H9 (cell line): ENCODE measurements at regions not wholly inside any gene's neighbourhood (a gene's known extent, or its start where the extent isn't known, plus 50 kb on each side); places are given as distances from the start of the nearest gene placed in this dataset.

Experiments
- DNase-seq: peaks from one replicate; pipeline ENCODE4 v3.0.0-alpha.2; 2017
- H2AFZ ChIP-seq: one replicate; pipeline ENCODE4 v1.6.1; 2013; ENCODE audit warnings: mild to moderate bottlenecking, low read length, control low read depth, moderate library complexity
- H2AK5ac ChIP-seq: 2 replicates; pipeline ENCODE4 v1.6.1; 2013; ENCODE audit warnings: low read length, control low read depth, mixed read lengths; ENCODE audit not compliant: insufficient read length
- H2BK120ac ChIP-seq: one replicate; pipeline ENCODE4 v1.6.1; 2013; ENCODE audit warnings: low read depth, mild to moderate bottlenecking, low read length, control low read depth, inconsistent platforms; ENCODE audit not compliant: poor library complexity, severe bottlenecking
- H2BK12ac ChIP-seq: 2 replicates; pipeline ENCODE4 v1.6.1; 2013; ENCODE audit warnings: low read length, control low read depth, mixed read lengths, low read depth; ENCODE audit not compliant: insufficient read length
- H2BK15ac ChIP-seq: 2 replicates; pipeline ENCODE4 v1.6.1; 2013; ENCODE audit warnings: low read depth, low read length, control low read depth
- H2BK20ac ChIP-seq: one replicate; pipeline ENCODE4 v1.6.1; 2013; ENCODE audit warnings: low read depth, mild to moderate bottlenecking, low read length, control low read depth, inconsistent platforms; ENCODE audit not compliant: poor library complexity, severe bottlenecking
- H2BK5ac ChIP-seq: 2 replicates; pipeline ENCODE4 v1.6.1; 2013; ENCODE audit warnings: low read length, control low read depth, mixed read lengths; ENCODE audit not compliant: insufficient read length
- H3K14ac ChIP-seq: 2 replicates; pipeline ENCODE4 v1.6.1; 2013; ENCODE audit warnings: low read length, control low read depth; ENCODE audit not compliant: insufficient read depth
- H3K18ac ChIP-seq: 2 replicates; pipeline ENCODE4 v1.6.1; 2013; ENCODE audit warnings: low read depth, mild to moderate bottlenecking, mixed read lengths, low read length, control low read depth; ENCODE audit not compliant: insufficient read length
- H3K23ac ChIP-seq: 2 replicates; pipeline ENCODE4 v1.6.1; 2013; ENCODE audit warnings: low read length, control low read depth, mixed read lengths, low read depth; ENCODE audit not compliant: insufficient read length
- H3K23me2 ChIP-seq: 2 replicates; pipeline ENCODE4 v1.6.1; 2013; ENCODE audit warnings: low read depth, mild to moderate bottlenecking, mixed read lengths, low read length, control low read depth; ENCODE audit not compliant: insufficient read length, poor library complexity, severe bottlenecking
- H3K27ac ChIP-seq: 2 replicates; pipeline ENCODE4 v1.5.1; 2013; ENCODE audit warnings: low read length, control low read depth, mixed read lengths, low read depth; ENCODE audit not compliant: insufficient read length
- H3K27me3 ChIP-seq: 2 replicates; pipeline ENCODE4 v1.6.1; 2013; ENCODE audit warnings: low read length, control low read depth, inconsistent platforms; ENCODE audit not compliant: insufficient read depth
- H3K4ac ChIP-seq: 2 replicates; pipeline ENCODE4 v1.6.1; 2013; ENCODE audit warnings: low read depth, mild to moderate bottlenecking, control low read depth, inconsistent platforms, low read length, moderate library complexity
- H3K4me1 ChIP-seq: 2 replicates; pipeline ENCODE4 v1.6.1; 2013; ENCODE audit warnings: low read length, control low read depth, inconsistent platforms; ENCODE audit not compliant: insufficient read depth
- H3K4me2 ChIP-seq: 2 replicates; pipeline ENCODE4 v1.6.1; 2013; ENCODE audit warnings: low read length, control low read depth, mixed read lengths; ENCODE audit not compliant: insufficient read length, insufficient read depth
- H3K56ac ChIP-seq: 2 replicates; pipeline ENCODE4 v1.6.1; 2013; ENCODE audit warnings: low read depth, mild to moderate bottlenecking, mixed read lengths, low read length, control low read depth; ENCODE audit not compliant: insufficient read length
- H3K79me1 ChIP-seq: 2 replicates; pipeline ENCODE4 v1.6.1; 2013; ENCODE audit warnings: low read depth, mild to moderate bottlenecking, moderate library complexity, low read length, control low read depth, inconsistent platforms; ENCODE audit not compliant: insufficient read depth, poor library complexity, severe bottlenecking
- H3K79me2 ChIP-seq: 2 replicates; pipeline ENCODE4 v1.6.1; 2013; ENCODE audit warnings: low read length, control low read depth, inconsistent platforms; ENCODE audit not compliant: insufficient read depth
- H3K9ac ChIP-seq: 2 replicates; pipeline ENCODE4 v1.6.1; 2013; ENCODE audit warnings: low read length, control low read depth, mixed read lengths; ENCODE audit not compliant: insufficient read length; ENCODE audit errors: extremely low read depth
- H3K9me3 ChIP-seq: one replicate; pipeline ENCODE4 v1.6.1; 2013; ENCODE audit warnings: low read depth, low read length, inconsistent platforms; ENCODE audit not compliant: control insufficient read depth
- H3T11ph ChIP-seq: one replicate; pipeline ENCODE4 v1.6.1; 2013; ENCODE audit warnings: mild to moderate bottlenecking, low read length, control low read depth, inconsistent platforms
- H4K20me1 ChIP-seq: one replicate; pipeline ENCODE4 v1.6.1; 2013; ENCODE audit not compliant: control insufficient read depth, insufficient read length, insufficient read depth
- H4K5ac ChIP-seq: 2 replicates; pipeline ENCODE4 v1.6.1; 2013; ENCODE audit warnings: low read depth, mild to moderate bottlenecking, mixed read lengths, low read length, control low read depth; ENCODE audit not compliant: insufficient read length
- H4K8ac ChIP-seq: replicated peaks from 2 replicates; pipeline ENCODE4 v1.6.1; 2013; ENCODE audit warnings: low read length, control low read depth, mixed read lengths, low read depth; ENCODE audit not compliant: insufficient read length
- H4K91ac ChIP-seq: 2 replicates; pipeline ENCODE4 v1.6.1; 2013; ENCODE audit warnings: low read depth, mild to moderate bottlenecking, moderate library complexity, mixed read lengths, low read length, control low read depth; ENCODE audit not compliant: insufficient read length
- H3K27ac Mint-ChIP-seq, 3 experiments: 2 replicates in 2 of 3; 3 replicates in 1 of 3; pipeline ENCODE4 v1.8.0; 2020 to 2021; ENCODE audit warnings: mixed read lengths in 3 of 3, mild to moderate bottlenecking in 1 of 3, moderate library complexity in 1 of 3
- H3K27me3 Mint-ChIP-seq: 2 replicates; pipeline ENCODE4 v1.8.0; 2021; ENCODE audit warnings: low read depth, mild to moderate bottlenecking, moderate library complexity, mixed read lengths
- H3K36me3 Mint-ChIP-seq, 3 experiments: 2 replicates in 2 of 3; 3 replicates in 1 of 3; pipeline ENCODE4 v1.8.0; 2020 to 2021; ENCODE audit warnings: low read depth in 3 of 3, mixed read lengths in 3 of 3; ENCODE audit not compliant: insufficient read depth in 1 of 3
- H3K4me1 Mint-ChIP-seq, 2 experiments: 2 replicates each; pipeline ENCODE4 v1.8.0; 2020; ENCODE audit warnings: mixed read lengths in 2 of 2
- H3K4me3 Mint-ChIP-seq, 2 experiments: 2 replicates in 1 of 2; 3 replicates in 1 of 2; pipeline ENCODE4 v1.8.0; 2020 to 2021; ENCODE audit warnings: mild to moderate bottlenecking in 2 of 2, mixed read lengths in 2 of 2, moderate library complexity in 1 of 2
- H3K9me3 Mint-ChIP-seq, 2 experiments: 2 replicates in 1 of 2; 3 replicates in 1 of 2; pipeline ENCODE4 v1.8.0; 2020; ENCODE audit warnings: mild to moderate bottlenecking in 2 of 2, mixed read lengths in 2 of 2, moderate library complexity in 1 of 2
- CTCF ChIP-seq: fragments of 200-600 bp; sonication (generic); conservative IDR thresholded peaks from 3 replicates; pipeline ENCODE4 v1.8.0; 2021; ENCODE audit warnings: antibody characterized with exemption, mild to moderate bottlenecking
- WGBS: extraction: QIAGEN DNeasy Blood & Tissue Kit; methylation state at CpG from one replicate; pipeline ENCODE4 v1.1.7; 2013; ENCODE audit warnings: missing lambda C conversion rate, low lambda C conversion rate, mixed read lengths; ENCODE audit not compliant: insufficient read length; ENCODE audit errors: extremely low coverage; 5-methylcytosine and 5-hydroxymethylcytosine counted together

GRCh38 chr4:12393631-12394262 is 965.1 kb upstream of the HS3ST1 start:
- H3K27me3 Mint-ChIP-seq: no peaks in the 10 kb centered on the region

More at GRCh38 chr4:12393631-12394262, 965.1 kb upstream of the HS3ST1 start:
- Histone ChIP-seq H2AK5ac (no peak overlapping the region), H4K20me1 (no peaks in the 10 kb centered on the region), H4K8ac (no peak overlapping the region), H3K27me3 (no peaks in the 10 kb centered on the region), H4K5ac (no peak overlapping the region), H3K79me1 (no peaks in the 10 kb centered on the region), H3T11ph (no peak overlapping the region), H3K14ac (no peak overlapping the region), H3K56ac (no peak overlapping the region), H3K9ac (no peak overlapping the region), H2BK120ac (no peak overlapping the region), H2BK5ac (no peak overlapping the region), H3K79me2 (no peaks in the 10 kb centered on the region), H2BK20ac (no peak overlapping the region), H3K4ac (no peak overlapping the region), H4K91ac (no peak overlapping the region), H2BK15ac (no peak overlapping the region), H3K9me3 (no peaks in the 10 kb centered on the region), H3K18ac (no peak overlapping the region), H3K4me2 (no peak overlapping the region), H3K4me1 (no peaks in the 10 kb centered on the region), H2AFZ (no peak overlapping the region), H3K23me2 (no peaks in the 10 kb centered on the region), H3K23ac (no peak overlapping the region), H3K27ac (no peak overlapping the region), H2BK12ac (no peak overlapping the region)
- DNase-seq: no peak
- H3K4me1 Mint-ChIP-seq: no peaks in the 10 kb centered on the region
- no peaks in the 10 kb centered on the region for H3K9me3 Mint-ChIP-seq
- no peak overlapping the region for H3K27ac Mint-ChIP-seq
- no peak overlapping the region for H3K4me3 Mint-ChIP-seq
- TF ChIP-seq CTCF: no peak
- H3K36me3 Mint-ChIP-seq: no peaks in the 10 kb centered on the region
- no CpG with 5 or more reads among the region's 2 CpGs for WGBS
